HepG2 (cell line): ENCODE measurements at regions not wholly inside any gene's neighbourhood (a gene's known extent, or its start where the extent isn't known, plus 50 kb on each side); places are given as distances from the start of the nearest gene placed in this dataset.

Source experiments
- CCAR2 ChIP-seq: fragments of 200-400 bp; formaldehyde crosslinking; optimal IDR thresholded peaks from 2 replicates; pipeline ENCODE3; 2018; ENCODE audit warnings: low read depth, mild to moderate bottlenecking, low read length, moderate library complexity
- ELF4 ChIP-seq: sonication (generic); formaldehyde crosslinking; IDR thresholded peaks from 2 replicates; pipeline ENCODE4 v1.5.0; 2020; ENCODE audit warnings: missing genetic modification reagents, mild to moderate bottlenecking, moderate library complexity, borderline replicate concordance
- RXRA ChIP-seq: sonication (generic); formaldehyde crosslinking; IDR thresholded peaks from 2 replicates; pipeline ENCODE4 v1.5.1; 2020; ENCODE audit warnings: missing genetic modification reagents
- YY1 ChIP-seq: IDR thresholded peaks from 2 replicates; pipeline ENCODE4 v1.6.1; 2011; ENCODE audit warnings: low read length, low read depth, moderate library complexity, mild to moderate bottlenecking; ENCODE audit not compliant: insufficient read depth, insufficient replicate concordance
- ZBTB3 ChIP-seq: sonication (generic); formaldehyde crosslinking; IDR thresholded peaks from 2 replicates; pipeline ENCODE4 v1.4.0; 2020; ENCODE audit warnings: low read depth, mild to moderate bottlenecking, moderate library complexity, missing genetic modification reagents, borderline replicate concordance
- ZNF282 ChIP-seq: fragments of 450-650 bp; IDR thresholded peaks from 2 replicates; pipeline ENCODE4 v1.6.1; 2018; ENCODE audit not compliant: partially characterized antibody
- TF ChIP-seq, protein P1 (sequence below): sonication (generic); formaldehyde crosslinking; IDR thresholded peaks from 2 replicates; pipeline ENCODE4 v1.5.0; 2020; ENCODE audit warnings: mild to moderate bottlenecking, missing genetic modification reagents, moderate library complexity
- TF ChIP-seq, protein P2 (sequence below): sonication (generic); formaldehyde crosslinking; IDR thresholded peaks from 2 replicates; pipeline ENCODE4 v1.8.0; 2022; ENCODE audit warnings: missing genetic modification reagents, mild to moderate bottlenecking, moderate library complexity, borderline replicate concordance

DNA sequence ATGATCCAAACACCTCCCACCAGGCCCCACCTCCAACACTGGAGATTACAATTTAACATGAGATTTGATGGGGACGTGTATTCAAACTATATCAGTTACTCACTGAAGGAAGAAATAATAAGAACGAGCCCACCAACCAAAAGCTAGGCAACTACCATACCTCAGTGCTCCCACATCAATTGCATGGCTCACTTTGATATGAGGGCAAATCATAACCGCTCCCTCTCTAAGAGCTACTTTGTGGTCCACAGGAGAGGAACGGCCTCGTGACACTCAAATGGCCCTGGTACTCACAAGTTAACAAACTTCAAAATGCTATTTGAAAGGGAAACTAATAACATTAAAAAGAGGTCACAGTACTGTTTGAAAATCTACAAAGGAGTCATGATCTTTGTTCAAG is 170.7 kb upstream of the SLC7A11 start:
- TF ChIP-seq CCAR2 (no peak), ZNF282 (no peak), ZBTB3 (no peak), RXRA (CRISPR knock-in tag) (no peak), ELF4 (CRISPR knock-in tag) (no peak), YY1 (no peak)
- TF ChIP-seq, protein P1, sequence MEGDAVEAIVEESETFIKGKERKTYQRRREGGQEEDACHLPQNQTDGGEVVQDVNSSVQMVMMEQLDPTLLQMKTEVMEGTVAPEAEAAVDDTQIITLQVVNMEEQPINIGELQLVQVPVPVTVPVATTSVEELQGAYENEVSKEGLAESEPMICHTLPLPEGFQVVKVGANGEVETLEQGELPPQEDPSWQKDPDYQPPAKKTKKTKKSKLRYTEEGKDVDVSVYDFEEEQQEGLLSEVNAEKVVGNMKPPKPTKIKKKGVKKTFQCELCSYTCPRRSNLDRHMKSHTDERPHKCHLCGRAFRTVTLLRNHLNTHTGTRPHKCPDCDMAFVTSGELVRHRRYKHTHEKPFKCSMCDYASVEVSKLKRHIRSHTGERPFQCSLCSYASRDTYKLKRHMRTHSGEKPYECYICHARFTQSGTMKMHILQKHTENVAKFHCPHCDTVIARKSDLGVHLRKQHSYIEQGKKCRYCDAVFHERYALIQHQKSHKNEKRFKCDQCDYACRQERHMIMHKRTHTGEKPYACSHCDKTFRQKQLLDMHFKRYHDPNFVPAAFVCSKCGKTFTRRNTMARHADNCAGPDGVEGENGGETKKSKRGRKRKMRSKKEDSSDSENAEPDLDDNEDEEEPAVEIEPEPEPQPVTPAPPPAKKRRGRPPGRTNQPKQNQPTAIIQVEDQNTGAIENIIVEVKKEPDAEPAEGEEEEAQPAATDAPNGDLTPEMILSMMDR (CRISPR knock-in tag) = no peak
- TF ChIP-seq, protein P2, sequence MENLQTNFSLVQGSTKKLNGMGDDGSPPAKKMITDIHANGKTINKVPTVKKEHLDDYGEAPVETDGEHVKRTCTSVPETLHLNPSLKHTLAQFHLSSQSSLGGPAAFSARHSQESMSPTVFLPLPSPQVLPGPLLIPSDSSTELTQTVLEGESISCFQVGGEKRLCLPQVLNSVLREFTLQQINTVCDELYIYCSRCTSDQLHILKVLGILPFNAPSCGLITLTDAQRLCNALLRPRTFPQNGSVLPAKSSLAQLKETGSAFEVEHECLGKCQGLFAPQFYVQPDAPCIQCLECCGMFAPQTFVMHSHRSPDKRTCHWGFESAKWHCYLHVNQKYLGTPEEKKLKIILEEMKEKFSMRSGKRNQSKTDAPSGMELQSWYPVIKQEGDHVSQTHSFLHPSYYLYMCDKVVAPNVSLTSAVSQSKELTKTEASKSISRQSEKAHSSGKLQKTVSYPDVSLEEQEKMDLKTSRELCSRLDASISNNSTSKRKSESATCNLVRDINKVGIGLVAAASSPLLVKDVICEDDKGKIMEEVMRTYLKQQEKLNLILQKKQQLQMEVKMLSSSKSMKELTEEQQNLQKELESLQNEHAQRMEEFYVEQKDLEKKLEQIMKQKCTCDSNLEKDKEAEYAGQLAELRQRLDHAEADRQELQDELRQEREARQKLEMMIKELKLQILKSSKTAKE = no peak
